GM23248 (cell line): ENCODE measurements at regions not wholly inside any gene's neighbourhood (a gene's known extent, or its start where the extent isn't known, plus 50 kb on each side); places are given as distances from the start of the nearest gene placed in this dataset.

Experiments
- DNase-seq: peaks from one replicate; pipeline ENCODE4 v3.0.0-alpha.2; 2015
- H2AFZ ChIP-seq: fragments of 200-600 bp; sonication (generic); 2 replicates; pipeline ENCODE4 v1.6.1; 2016; ENCODE audit warnings: antibody characterized with exemption
- H3F3A ChIP-seq: fragments of 200-600 bp; sonication (generic); 2 replicates; pipeline ENCODE4 v1.6.1; 2016; ENCODE audit warnings: mild to moderate bottlenecking, antibody characterized with exemption, mixed run types; ENCODE audit not compliant: insufficient read depth
- H3K27ac ChIP-seq: fragments of 200-600 bp; sonication (generic); 2 replicates; pipeline ENCODE4 v1.5.1; 2016; ENCODE audit warnings: mild to moderate bottlenecking
- H3K27me3 ChIP-seq: fragments of 200-600 bp; sonication (generic); replicated peaks from 2 replicates; pipeline ENCODE4 v1.6.1; 2016; ENCODE audit warnings: mild to moderate bottlenecking; ENCODE audit not compliant: insufficient read depth
- H3K36me3 ChIP-seq: fragments of 200-600 bp; sonication (generic); 2 replicates; pipeline ENCODE4 v1.6.1; 2016; ENCODE audit warnings: low read depth, mild to moderate bottlenecking
- H3K4me1 ChIP-seq: fragments of 200-600 bp; sonication (generic); 2 replicates; pipeline ENCODE4 v1.6.1; 2016; ENCODE audit warnings: mild to moderate bottlenecking; ENCODE audit not compliant: insufficient read depth
- H3K4me2 ChIP-seq: fragments of 200-600 bp; sonication (generic); one replicate; pipeline ENCODE4 v1.6.1; 2016; ENCODE audit warnings: mild to moderate bottlenecking; ENCODE audit not compliant: unreplicated experiment
- H3K4me3 ChIP-seq: fragments of 200-600 bp; sonication (generic); 2 replicates; pipeline ENCODE4 v1.5.1; 2016; ENCODE audit warnings: mild to moderate bottlenecking
- H3K79me2 ChIP-seq: fragments of 200-600 bp; sonication (generic); 2 replicates; pipeline ENCODE4 v1.6.1; 2016; ENCODE audit warnings: mild to moderate bottlenecking; ENCODE audit not compliant: insufficient read depth
- H3K9ac ChIP-seq: fragments of 200-600 bp; sonication (generic); 2 replicates; pipeline ENCODE4 v1.6.1; 2016; ENCODE audit warnings: mild to moderate bottlenecking
- H3K9me2 ChIP-seq: fragments of 200-600 bp; sonication (generic); 2 replicates; pipeline ENCODE4 v1.6.1; 2016; ENCODE audit warnings: mixed run types, mild to moderate bottlenecking, moderate library complexity; ENCODE audit not compliant: insufficient read depth
- H3K9me3 ChIP-seq: fragments of 200-600 bp; sonication (generic); one replicate; pipeline ENCODE4 v1.6.1; 2017; ENCODE audit warnings: low read depth
- H4K20me1 ChIP-seq: fragments of 200-600 bp; sonication (generic); 2 replicates; pipeline ENCODE4 v1.6.0; 2016; ENCODE audit not compliant: insufficient read depth
- EZH2 ChIP-seq: fragments of 200-600 bp; sonication (generic); IDR thresholded peaks from 2 replicates; pipeline ENCODE4 v1.6.1; 2018; ENCODE audit warnings: antibody characterized with exemption, mild to moderate bottlenecking; ENCODE audit not compliant: insufficient read depth, poor library complexity, severe bottlenecking
- EZH2phosphoT487 ChIP-seq: fragments of 200-600 bp; sonication (generic); IDR thresholded peaks from 2 replicates; pipeline ENCODE4 v1.6.1; 2018; ENCODE audit warnings: antibody characterized with exemption, moderate library complexity, mild to moderate bottlenecking, low read depth; ENCODE audit not compliant: insufficient read depth
- WGBS, 2 experiments: methylation state at CpG; one replicate each; pipeline ENCODE4 v1.1.6; 2015 to 2017; ENCODE audit warnings: low lambda C conversion rate in 2 of 2, low coverage in 1 of 2; ENCODE audit errors: missing lambda C conversion rate in 2 of 2; 5-methylcytosine and 5-hydroxymethylcytosine counted together
- in situ Hi-C: fragments of 300-500 bp; cut with MboI; formaldehyde crosslinking; loops from 2 replicates; pipeline ENCODE4 v1.15.0; 2020

DNA sequence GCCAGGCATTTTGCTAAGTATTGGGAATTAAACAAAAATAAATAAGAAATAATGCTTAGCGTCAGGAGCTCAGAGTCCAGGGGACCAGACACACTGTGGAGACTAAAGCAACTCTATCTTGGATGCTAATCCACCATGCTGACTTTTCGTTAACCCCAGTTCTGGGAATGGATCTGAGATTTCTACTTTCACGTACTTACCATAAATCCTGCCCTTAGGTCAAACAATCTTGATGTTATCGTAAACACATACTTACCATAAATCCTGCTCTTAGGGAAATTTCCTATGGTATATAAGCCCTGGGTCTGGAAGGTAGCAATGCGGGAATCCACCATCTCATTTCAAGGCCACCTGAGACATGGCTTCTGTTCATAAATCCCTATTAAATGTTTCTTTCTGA lies 204.5 kb upstream of the IGFBP7 start:
- TF ChIP-seq EZH2 (no peak), EZH2phosphoT487 (no peak)
- H3K36me3 ChIP-seq, result no peaks in the 10 kb centered on the region

GRCh38 chr4:57312296-57312695 lies 202.1 kb upstream of the IGFBP7 start:
- TF ChIP-seq EZH2phosphoT487 (no peak), EZH2 (no peak)
- Histone ChIP-seq H3F3A (no peaks in the 10 kb centered on the region), H3K9me3 (no peaks in the 10 kb centered on the region), H3K27me3 (peaks cover 11% of the 10 kb centered on the region), H3K4me1 (no peaks in the 10 kb centered on the region), H3K9ac (no peak overlapping the region), H4K20me1 (no peaks in the 10 kb centered on the region), H2AFZ (no peak overlapping the region), H3K36me3 (no peaks in the 10 kb centered on the region), H3K4me3 (no peak overlapping the region), H3K4me2 (no peak overlapping the region), H3K9me2 (no peaks in the 10 kb centered on the region), H3K79me2 (no peaks in the 10 kb centered on the region), H3K27ac (no peak overlapping the region)
- DNase-seq, result no peak
- in situ Hi-C loops, result no loop called here
- 10 to 11% methylated on average over 1 of the region's 1 CpG for WGBS, 2 experiments

More for the DNA sequence above, 204.5 kb upstream of the IGFBP7 start:
- Histone ChIP-seq H3K27me3 (peaks cover 10% of the 10 kb centered on the region), H3K27ac (no peak overlapping the region), H3K4me2 (no peak overlapping the region), H3F3A (no peaks in the 10 kb centered on the region), H3K4me1 (peaks cover 6% of the 10 kb centered on the region; the same call in 1 of the 2 replicates), H4K20me1 (no peaks in the 10 kb centered on the region), H2AFZ (no peak overlapping the region), H3K79me2 (no peaks in the 10 kb centered on the region), H3K9me3 (no peaks in the 10 kb centered on the region), H3K4me3 (no peak overlapping the region), H3K9ac (no peak overlapping the region), H3K9me2 (no peaks in the 10 kb centered on the region)
- in situ Hi-C loops, result no loop called here
- 52 to 56% methylated on average over 5 of the region's 5 CpGs for WGBS, 2 experiments
- DNase-seq, result no peak

DNA sequence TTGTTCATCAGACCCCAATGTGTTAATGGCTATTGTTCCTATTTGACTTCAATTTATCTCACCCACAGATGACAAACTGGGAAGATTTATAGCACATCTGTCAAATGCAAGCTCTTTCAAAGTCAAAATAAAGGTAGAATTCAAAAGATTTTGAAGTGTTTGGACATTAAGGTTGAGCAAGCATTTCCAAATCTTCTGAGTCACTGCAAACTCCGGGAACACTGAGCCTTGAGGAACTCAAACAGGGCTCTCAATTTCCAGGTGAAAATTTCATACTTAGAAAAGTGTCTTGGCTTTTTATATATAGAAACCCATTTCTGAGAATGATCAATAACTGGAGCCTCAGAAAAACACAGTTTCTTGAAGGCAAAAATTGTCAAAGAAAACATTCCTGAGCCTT lies 199.5 kb upstream of the IGFBP7 start:
- H3K9ac ChIP-seq, result no peak overlapping the region
- in situ Hi-C loops, result no loop called here
- TF ChIP-seq EZH2phosphoT487 (no peak), EZH2 (no peak)

DNA sequence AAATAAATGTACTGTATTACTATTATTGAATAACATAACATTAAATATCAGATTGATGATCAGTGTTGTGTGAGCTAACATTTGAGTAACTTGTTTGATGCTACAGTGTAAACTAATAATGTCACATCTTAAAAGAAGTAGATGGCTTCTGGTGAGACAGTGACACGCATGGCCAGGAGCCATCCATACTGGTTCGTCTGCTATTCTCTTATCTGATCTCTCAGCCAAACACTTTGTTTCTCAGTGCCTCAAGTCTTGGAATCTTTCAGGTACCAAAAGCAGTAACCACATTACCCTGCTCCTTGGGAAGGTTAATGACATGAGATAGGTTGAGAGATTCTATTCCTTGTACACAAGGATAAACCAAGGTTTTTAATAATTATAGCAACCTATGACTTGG lies 198.1 kb upstream of the IGFBP7 start:
- in situ Hi-C loops, result no loop called here
- H4K20me1 ChIP-seq, result no peaks in the 10 kb centered on the region

More for the DNA sequence above, 199.5 kb upstream of the IGFBP7 start:
- Histone ChIP-seq H3K36me3 (no peaks in the 10 kb centered on the region), H3K79me2 (no peaks in the 10 kb centered on the region), H3K9me2 (no peaks in the 10 kb centered on the region), H3K4me2 (no peak overlapping the region), H2AFZ (no peak overlapping the region), H4K20me1 (no peaks in the 10 kb centered on the region), H3K27me3 (peaks cover 24% of the 10 kb centered on the region), H3K9me3 (no peaks in the 10 kb centered on the region), H3F3A (no peaks in the 10 kb centered on the region), H3K4me3 (no peak overlapping the region), H3K27ac (no peak overlapping the region), H3K4me1 (no peaks in the 10 kb centered on the region)
- no peak for DNase-seq
- WGBS, 2 experiments, result 64 to 65% methylated on average over 1 of the region's 1 CpG

GRCh38 chr4:57305836-57306235 lies 195.7 kb upstream of the IGFBP7 start:
- Histone ChIP-seq H3F3A (no peaks in the 10 kb centered on the region), H2AFZ (no peak overlapping the region), H3K27me3 (peaks cover 14% of the 10 kb centered on the region), H3K27ac (no peak overlapping the region), H3K4me2 (no peak overlapping the region), H3K79me2 (no peaks in the 10 kb centered on the region), H3K36me3 (no peaks in the 10 kb centered on the region), H3K4me1 (no peaks in the 10 kb centered on the region), H3K9me2 (no peaks in the 10 kb centered on the region), H3K9ac (no peak overlapping the region), H3K4me3 (no peak overlapping the region), H4K20me1 (no peaks in the 10 kb centered on the region), H3K9me3 (no peaks in the 10 kb centered on the region)
- no peak for DNase-seq
- 69 to 76% methylated on average over 5 of the region's 5 CpGs for WGBS, 2 experiments
- TF ChIP-seq EZH2, result no peak
- no peak for TF ChIP-seq EZH2phosphoT487
- in situ Hi-C loops, result no loop called here

More for the DNA sequence above, 198.1 kb upstream of the IGFBP7 start:
- peaks cover 24% of the 10 kb centered on the region for H3K27me3 ChIP-seq
- H3K4me2 ChIP-seq, result no peak overlapping the region
- no peaks in the 10 kb centered on the region for H3K9me2 ChIP-seq
- H3K9ac ChIP-seq, result no peak overlapping the region
- H2AFZ ChIP-seq, result no peak overlapping the region
- no peak for TF ChIP-seq EZH2phosphoT487
- TF ChIP-seq EZH2, result no peak
- WGBS, 2 experiments, result 62 to 64% methylated on average over 2 of the region's 2 CpGs
- H3K4me1 ChIP-seq, result no peaks in the 10 kb centered on the region
- DNase-seq, result no peak
- no peaks in the 10 kb centered on the region for H3F3A ChIP-seq
- H3K79me2 ChIP-seq, result no peaks in the 10 kb centered on the region
- H3K4me3 ChIP-seq, result no peak overlapping the region
- H3K27ac ChIP-seq, result no peak overlapping the region
- H3K36me3 ChIP-seq, result no peaks in the 10 kb centered on the region
- no peaks in the 10 kb centered on the region for H3K9me3 ChIP-seq
